ENCODE measurements at regions not wholly inside any gene's neighbourhood (a gene's known extent, or its start where the extent isn't known, plus 50 kb on each side); places are given as distances from the start of the nearest gene placed in this dataset.

- TF ChIP-seq CTCF (IDR thresholded peaks at IDR 0.05) (no peak), POLR2A (IDR thresholded peaks at IDR 0.05) (no peak), EP300 (IDR thresholded peaks at IDR 0.05) (no peak)
These were observed 108.6 kb upstream of the COP1 start for GRCh38 chr1:176315519-176316220.

Measured in upper lobe of left lung (tissue), 4 donors.